ENCODE measurements at regions not wholly inside any gene's neighbourhood (a gene's known extent, or its start where the extent isn't known, plus 50 kb on each side); places are given as distances from the start of the nearest gene placed in this dataset.
A peak's percentile ranks its signal among the peaks of the same experiment; 100 is the strongest.
"Not testable (repeated sequence)": the region's sequence is repeated elsewhere in the genome, so short reads cannot be mapped to it uniquely, and the experiment has no call there.

DNA sequence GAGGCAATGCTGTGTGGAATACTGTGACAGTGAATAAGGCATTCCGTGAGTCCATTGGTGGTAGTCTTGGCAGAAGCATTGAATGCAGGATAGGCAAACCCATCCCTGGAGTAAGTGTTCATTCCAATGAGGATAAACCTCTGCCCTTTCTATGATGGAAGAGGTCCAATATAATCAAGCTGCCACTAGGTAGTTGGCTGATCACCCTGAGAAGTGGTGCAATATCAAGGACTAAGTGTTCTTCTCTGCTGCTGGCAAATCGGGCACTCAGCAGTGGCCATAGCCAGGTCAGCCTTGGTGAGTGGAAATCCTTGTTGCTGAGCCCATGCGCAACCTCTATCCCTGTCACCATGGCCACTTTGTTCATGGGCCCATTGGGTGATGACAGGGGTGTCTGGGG, 70.1 kb downstream of the FBXO4 start:
- DNase-seq (ENCODE audit: low read depth), result no peak

DNA sequence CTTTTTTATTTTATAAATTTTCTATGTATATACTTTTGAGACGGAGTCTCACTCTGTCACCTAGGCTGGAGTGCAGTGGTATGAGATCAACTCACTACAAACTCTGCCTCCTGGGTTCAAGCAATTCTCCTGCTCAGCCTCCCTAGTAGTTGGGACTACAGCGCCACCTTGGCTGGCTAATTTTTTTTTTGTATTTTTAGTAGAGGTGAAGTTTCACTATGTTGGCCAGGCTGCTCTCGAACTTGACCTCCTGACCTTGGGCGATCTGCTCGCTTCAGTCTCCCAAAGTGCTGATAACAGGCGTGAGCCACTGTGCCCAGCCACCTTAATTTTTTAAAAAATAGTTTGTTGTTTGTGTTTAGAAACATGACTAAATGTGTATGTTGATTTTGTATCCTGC, 76.6 kb downstream of the FBXO4 start:
- no peak for DNase-seq (ENCODE audit: low read depth)

DNA sequence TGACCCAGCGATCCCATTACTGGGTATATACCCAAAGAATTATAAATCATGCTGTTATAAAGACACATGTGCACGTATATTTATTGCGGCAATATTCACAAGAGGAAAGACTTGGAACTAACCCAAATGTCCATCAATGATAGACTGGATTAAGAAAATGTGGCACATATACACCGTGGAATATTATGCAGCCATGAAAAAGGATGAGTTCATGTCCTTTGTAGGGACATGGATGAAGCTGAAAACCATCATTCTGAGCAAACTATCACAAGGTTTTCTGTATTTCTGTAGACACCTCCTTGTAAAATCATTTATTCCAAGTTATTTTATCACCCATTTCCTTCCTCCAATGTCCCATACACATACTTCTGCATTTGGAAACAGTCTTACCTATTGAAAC, 78.8 kb downstream of the FBXO4 start:
- not testable (repeated sequence) for DNase-seq (ENCODE audit: low read depth)

DNA sequence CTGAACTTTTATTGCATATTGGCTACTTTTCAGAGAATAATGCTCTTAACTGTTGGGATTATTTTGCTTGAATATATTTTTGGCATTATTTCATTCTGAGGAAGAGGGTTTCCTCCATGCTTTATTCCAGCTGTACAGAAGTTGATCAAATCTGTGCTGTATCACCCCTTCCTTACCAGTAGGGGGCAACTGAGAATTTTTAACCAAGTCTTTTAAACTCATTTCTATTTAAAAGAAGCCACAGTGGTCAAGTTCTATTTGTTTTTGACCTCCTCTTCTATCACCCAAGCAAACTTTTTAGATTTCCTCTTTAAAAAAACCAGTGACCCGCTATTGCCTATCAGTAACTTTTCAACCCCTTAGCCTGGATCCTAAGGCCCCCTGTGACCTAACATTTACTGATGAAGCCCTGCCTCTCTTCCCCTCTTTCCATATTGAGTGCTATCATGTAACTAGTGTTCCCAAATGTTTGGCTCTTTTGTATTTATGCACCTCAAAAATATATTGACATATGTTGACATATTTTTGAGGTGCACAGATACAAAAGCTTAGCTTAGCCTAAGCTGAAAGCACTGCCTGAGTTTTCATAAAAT, 80.6 kb downstream of the FBXO4 start:
- peak; percentile 19 for DNase-seq (ENCODE audit: low read depth)

DNA sequence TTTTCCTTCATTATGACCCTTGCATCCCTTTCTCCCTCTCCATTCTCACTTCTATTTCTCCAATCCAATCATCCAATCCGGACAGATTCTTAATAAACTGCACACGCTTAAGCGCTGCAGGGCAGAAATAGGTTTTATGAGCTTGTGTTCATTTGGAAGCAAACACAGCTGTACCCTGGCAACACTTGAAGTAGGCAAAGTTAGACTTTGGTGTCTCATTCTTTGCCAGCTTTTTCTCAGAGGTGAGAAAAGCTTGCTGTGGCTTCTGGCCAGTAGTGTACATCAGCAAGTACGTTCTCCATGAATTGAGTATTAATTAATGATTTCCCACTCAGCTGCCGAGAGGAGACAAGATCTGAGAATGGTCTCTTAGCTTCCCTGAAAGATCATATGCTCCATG, 88.5 kb downstream of the FBXO4 start:
- DNase-seq (ENCODE audit: low read depth), result no peak

DNA sequence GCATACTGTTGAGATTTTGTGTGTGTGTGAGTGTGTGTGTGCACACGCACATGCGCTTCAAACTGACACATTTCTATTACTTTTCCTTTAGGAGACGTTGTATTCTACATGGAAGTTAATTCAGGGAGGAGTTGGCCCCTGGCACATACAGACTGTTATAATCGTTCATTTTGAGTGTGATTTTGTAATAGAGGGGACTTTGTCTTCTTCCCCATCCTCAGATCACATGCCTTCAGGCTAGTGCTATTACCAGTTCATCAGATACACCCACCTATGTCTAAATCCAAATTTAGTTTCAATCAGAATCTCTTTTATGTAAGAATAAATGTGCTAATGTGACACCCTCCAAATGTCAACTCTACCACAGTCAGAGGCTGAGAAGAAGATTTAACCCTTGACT, 90.2 kb downstream of the FBXO4 start:
- DNase-seq (ENCODE audit: low read depth), result no peak

DNA sequence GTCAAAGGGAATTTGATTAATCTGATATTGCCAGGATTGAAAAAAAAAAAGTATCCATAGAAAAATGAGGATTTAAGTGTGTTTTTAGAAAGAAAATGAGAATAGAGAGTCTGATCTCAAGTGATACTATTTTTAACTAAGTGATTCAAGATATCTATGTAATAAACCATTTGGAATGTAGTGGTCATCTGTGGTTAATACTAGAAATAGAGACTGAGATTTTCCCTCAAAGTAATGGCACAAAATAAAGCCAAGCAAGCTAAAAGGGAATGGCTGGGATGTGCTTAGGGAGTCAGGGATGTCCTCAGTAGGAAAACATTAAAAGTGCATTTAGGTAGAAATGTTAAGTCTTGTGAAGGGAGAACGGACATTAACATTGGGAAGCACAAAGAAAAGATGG, 90.6 kb downstream of the FBXO4 start:
- DNase-seq (ENCODE audit: low read depth), result peak; percentile 26

DNA sequence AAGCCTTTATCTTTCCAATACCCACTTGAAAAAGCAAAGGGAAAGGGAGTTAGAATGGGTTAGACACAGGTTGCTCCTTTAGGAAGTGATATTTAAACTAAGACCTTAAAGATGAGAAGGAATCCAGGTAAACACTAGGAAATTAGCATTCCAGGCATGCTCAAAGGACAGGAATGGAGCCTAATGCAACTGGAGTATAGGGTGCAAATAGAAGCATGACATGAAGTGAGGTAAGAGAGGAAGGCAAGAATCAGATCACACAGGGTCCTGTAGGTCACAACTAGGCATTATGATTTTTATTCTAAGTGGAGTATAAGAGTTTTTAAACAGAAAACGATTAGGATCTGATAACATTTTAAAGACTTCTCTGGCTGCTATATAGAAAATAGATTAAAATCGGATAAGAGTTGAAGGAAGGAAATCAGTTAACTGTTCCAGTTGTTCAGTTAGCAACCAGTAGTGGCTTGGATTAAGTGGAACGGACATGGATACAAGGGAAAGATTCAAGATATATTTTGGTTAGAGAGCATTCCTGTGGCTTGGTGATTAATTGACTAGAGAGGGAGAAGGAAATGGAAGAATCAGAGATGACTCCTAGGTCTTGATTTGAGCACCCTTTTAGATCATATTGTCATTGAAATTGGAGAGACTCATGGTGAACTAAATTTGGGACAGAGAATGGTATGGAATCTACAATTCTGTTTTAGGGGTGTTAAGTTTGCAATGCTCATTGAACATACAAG, 95.9 kb downstream of the FBXO4 start:
- peak; percentile 68 for DNase-seq (ENCODE audit: low read depth)

DNA sequence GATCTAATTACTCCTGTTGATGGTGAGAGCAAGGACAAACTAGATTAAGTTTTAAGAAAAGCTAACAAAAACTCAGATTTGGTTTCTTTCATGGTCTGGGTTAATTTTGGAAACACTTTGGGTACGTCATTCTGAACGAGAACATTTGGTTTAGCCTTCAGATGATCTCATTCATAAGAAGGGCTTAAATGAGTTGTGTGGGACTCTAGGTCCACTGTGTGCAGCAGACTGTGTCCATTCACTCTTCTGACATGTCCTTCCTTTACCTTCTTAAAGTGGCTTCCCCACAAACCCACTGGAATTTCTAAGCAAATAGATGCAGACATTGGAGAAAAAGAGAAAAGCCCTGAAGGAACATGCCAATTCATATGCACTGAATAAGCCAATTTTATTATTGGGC, 96.8 kb downstream of the FBXO4 start:
- peak; percentile 11 for DNase-seq (ENCODE audit: low read depth)

DNA sequence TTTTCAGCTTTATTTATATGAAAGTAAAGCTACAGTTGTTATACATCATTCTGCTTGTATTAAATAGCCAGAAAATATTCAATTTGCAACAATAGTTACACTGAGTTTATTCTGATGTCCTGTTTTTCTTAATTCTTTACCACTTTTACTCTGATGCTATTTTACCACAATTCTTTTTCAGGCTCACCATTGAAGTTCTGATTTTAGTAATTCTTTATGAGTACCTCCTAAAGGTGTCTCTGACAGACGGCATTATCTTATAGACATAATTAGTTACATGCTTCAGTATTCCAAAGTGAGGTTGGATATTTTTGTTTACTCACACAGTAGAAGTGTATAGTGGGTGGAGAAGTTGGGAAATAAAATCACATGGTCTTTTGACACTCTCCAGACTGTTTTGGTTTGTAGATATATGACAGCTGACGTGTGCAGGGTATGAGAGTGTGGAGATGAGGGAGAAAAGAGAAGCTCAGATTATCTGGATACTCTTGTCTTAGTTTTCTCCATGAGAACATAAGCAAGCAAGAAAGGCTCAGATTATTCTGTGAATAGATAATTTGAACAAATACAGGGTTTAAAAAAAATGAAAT, 97.4 kb downstream of the FBXO4 start:
- no peak for DNase-seq (ENCODE audit: low read depth)

DNA sequence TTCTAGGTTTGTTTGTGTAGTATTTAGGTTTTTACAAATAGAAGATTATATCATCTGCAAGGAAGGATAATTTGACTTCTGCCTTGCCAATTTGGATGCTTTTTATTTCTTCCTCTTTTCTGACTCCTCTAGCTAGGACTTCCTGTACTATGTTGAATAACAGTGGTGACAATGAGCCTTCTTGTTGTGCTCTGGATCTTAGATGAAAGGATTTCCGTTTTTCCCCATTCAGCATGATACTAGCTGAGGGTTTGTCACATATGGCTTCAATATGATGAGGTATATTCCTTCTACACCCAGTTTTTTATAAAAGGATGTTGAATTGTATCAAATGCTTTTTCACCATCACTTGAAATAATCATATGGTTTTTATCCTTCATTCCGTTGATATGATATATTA, 101.4 kb downstream of the FBXO4 start:
- no peak for DNase-seq (ENCODE audit: low read depth)

DNA sequence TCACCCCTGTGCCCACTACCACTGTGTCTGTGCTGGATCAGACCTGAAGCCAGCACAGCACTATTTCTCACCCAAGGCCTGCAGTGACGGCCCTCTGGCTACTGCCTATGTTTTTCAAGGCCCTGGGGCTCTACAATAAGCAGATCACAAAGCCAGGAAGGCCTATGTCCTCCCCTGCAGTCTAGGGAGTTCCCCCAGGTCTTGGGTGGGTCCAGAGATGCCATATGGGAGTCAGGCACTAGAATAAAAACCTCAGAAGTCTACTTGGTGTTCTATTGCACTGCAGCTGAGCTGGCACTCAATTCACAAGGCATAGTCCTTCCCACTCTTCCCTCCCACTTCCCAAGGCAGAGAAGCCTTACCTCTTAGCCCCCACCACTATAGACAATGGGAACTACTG, 107.1 kb downstream of the FBXO4 start:
- no peak for DNase-seq (ENCODE audit: low read depth)

DNA sequence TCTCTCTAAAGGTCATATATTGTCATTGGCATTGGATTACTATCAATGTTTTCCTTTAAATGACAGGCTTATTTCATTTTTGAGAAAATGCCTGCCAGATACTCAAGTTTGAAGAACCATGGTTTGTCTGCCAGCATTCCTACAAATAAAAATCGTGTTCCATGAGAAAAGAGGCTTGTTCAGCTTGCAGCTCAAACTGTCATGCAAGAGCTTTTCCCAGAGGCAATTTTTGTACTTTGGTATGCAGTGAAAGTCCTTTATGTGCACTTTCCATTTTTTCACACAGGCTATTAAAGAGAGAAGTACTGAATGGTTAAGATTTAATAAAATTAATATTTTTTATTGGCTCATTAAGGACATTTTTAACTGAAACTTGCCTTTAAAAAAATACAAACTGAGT, 110.4 kb downstream of the FBXO4 start:
- DNase-seq (ENCODE audit: low read depth), result no peak

DNA sequence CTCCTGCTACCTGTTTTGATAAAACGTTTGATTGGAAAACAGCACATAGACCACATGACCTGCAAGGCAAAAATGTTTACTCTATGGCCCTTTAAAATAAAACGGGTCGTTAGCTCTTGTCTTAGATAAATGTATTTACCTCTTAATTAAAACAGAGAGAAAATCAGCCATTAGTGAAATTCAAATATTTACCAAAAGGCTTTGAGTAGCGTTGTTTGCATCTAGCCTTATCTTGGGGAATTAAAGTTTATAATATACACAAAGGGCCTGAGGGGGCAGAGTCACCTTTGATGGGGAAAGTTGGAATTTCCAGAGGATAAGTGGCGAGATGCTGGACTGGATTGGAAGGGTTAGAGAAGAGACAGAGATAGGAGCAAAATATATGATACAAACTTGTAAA, 111.3 kb downstream of the FBXO4 start:
- no peak for DNase-seq (ENCODE audit: low read depth)

DNA sequence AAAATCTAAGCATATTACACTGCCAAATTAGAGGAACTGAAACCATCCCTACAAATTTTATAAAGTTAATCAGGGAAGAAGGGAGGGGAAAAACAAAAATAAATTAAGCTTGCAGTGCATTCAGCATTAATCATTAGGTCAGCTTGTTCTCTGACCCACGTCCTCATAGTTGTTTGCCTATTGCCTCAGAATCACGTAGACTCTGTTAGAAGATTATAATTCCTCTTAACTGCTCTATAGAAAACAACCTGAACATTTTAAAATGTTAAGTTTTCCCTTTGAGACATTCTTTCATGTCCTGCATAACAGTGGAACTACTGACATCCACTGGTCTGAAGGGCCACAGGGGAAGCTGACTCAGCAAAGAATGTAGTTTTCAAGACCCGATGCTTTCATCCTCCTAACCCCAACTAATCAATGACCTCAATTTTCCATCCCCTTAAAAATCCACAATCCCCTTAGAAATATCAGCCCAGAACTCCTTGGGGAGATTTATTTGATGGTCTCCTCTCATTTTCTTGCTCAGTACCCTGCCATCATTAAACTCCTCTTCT, 112.4 kb downstream of the FBXO4 start:
- no peak for DNase-seq (ENCODE audit: low read depth)

DNA sequence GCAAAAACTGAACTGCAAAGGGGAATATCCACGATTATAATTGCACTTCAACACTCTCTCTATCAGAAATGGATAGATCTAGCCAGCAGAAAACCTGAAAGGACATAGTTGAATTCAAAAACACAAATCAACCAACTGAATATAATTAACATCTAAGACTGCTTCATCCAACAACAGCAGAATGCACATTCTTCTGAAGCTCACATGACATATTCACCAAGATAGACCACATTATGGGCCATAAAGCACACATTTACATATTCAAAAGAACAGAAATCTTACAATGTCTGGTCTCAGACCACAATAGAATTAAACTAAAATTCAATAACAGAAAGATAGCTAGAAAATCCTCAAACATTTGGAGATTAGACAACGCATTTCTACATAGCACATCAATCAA, 118.3 kb downstream of the FBXO4 start:
- DNase-seq (ENCODE audit: low read depth), result no peak

DNA sequence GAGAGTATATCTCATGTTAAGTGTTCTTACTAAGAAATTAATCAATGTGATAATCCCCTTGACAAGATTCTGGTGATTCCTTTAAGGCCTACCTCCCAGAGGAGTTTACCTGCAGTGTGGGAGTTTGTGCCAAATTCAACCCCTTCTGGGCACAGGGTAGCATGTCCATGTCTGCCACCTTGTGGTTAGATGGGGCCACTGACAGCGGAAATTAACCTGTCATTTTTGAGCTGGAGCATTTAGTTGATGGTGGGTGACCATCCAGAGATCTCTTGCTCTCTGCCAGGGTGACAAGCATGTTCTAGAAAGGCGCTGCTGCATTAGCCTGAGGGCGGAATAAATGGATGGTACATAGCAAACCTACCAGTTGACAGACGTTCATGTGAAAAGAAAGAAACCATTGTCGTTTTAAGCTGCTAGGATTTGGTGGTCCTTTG, 132.2 kb downstream of the FBXO4 start:
- DNase-seq (ENCODE audit: low read depth), result peak; percentile 17

DNA sequence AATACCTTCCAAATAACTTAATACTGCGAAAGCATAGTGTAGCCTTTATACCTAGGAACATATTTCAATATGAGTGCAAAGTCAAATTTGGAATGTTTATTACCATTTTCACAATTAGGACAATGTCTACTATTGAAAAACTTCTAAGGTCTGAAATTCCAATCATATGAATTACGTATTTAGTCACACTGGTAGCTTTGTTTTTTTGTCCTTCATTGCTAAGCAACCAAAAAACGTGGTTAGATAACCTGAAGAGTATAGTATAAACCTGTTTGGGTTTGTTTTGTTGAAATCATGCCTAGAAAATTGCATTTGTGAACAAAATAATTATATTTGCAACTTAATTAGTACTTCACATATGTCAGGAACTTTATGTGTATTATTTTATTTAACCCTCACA, 134.2 kb downstream of the FBXO4 start:
- DNase-seq (ENCODE audit: low read depth), result peak; percentile 2

DNA sequence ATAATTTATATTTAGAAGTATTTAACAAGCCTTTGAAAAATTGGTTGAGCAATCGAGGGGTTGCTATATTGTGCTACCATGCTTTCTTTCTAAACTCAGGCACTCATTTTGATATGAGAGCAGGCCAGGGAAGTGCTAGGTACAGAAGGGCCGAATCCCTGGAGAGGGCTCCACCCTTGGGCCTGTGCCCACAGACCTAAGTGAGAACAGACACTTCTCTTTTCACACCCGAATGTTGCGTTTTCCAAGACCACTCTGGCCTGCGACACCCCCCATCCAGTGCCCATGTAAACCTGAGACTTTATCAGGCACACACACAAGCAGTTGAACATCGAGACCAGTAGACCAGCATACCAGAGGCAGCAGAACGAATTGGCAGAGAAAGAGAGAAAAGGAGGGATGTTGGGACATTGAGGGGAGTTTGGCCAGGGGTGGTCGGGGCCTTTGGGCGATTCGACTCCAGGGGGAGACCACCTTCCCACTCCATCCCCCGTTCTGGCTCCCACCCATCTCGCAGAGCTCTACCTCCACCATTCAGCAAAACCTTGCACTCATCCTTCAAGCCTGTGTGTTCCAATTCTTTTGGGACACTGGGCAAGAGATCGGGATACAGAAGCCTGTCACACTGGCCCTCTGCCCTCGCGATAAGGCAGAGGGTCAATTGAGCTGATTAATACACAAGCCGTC, 134.8 kb downstream of the FBXO4 start:
- DNase-seq (ENCODE audit: low read depth), result no peak

DNA sequence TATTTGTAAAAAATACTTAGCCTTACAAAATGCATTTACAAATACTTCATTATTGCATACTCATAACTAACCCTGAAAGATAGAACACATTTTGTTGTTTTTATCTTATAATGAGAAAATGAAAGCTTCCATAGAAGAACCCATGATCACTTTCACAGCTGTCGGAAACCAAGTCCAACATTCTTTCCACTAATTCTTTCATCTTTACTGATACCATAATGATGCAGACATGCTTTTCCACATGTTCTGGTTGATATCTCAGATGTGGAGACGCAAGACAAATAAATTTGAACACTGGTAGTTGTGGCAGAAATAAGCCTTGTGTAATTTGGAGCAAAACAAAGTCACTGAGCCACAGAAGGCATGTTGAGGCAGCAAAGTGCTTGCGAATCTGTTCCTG, 136.0 kb downstream of the FBXO4 start:
- DNase-seq (ENCODE audit: low read depth), result no peak

DNA sequence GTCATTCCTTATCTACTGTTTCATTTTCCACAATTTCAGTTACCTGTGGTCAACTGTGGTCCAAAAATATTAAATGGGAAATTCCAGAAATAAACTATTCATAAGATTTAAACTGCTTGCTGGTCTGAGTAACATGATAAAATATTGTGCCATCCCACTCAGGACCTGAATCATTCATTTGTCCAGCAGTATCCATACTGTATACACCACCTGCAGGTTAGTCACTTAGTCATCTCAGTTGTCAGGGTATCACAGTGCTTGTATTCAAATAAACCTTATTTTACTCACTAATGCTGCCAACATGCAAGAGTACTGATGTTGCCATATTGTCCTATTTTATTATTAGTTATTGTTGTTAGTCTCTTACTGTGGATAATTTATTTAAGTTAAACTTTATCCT, 139.7 kb downstream of the FBXO4 start:
- DNase-seq (ENCODE audit: low read depth), result no peak

DNA sequence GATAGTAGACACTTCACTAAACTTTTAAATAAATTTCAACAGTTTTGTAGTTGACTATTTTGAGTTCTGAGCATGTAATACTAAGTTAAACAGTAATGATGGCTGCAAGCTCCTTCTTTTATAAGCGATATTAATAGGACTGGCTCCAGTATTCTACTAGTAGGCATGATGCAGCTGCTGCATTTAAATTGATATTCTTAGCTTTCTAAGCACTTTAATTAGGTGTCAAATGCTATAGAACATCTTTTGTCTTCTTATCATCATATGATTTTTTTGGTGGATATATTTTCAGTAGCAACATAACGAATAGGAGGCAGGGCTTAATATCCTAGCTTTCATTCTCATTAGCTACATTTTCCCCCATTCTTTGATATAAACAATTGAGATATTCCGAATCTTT, 141.1 kb downstream of the FBXO4 start:
- no peak for DNase-seq (ENCODE audit: low read depth)

Data from LHCN-M2 (cell line).